Adrenal gland (tissue), 9 donors: ENCODE measurements at regions not wholly inside any gene's neighbourhood (a gene's known extent, or its start where the extent isn't known, plus 50 kb on each side); places are given as distances from the start of the nearest gene placed in this dataset.

Source experiments
- DNase-seq, 7 donors: peaks; one replicate each; pipeline ENCODE4 v3.0.0-alpha.2; 2019 to 2020
- H3K27ac ChIP-seq, 5 donors: fragments of 200-600 bp; sonication (generic) in 4 of 5; 1 replicate in 3 of 5; 2 replicates in 2 of 5; pipeline versions ENCODE4 v1.5.1 to v1.8.0; 2016 to 2020; ENCODE audit warnings: mild to moderate bottlenecking in 1 of 5
- H3K27me3 ChIP-seq: fragments of 200-600 bp; 2 replicates; pipeline ENCODE4 v1.8.0; 2021
- H3K36me3 ChIP-seq, 2 donors: fragments of 200-600 bp; replicated peaks in 1 of 2; 1 replicate in 1 of 2; 2 replicates in 1 of 2; pipeline versions ENCODE4 v1.5.1 to v1.8.0; 2018 to 2022
- H3K4me1 ChIP-seq, 2 donors: fragments of 200-600 bp; replicated peaks in 1 of 2; 1 replicate in 1 of 2; 2 replicates in 1 of 2; pipeline versions ENCODE4 v1.5.1 to v1.8.0; 2018 to 2021
- H3K4me3 ChIP-seq, 4 donors: fragments of 200-600 bp; sonication (generic) in 3 of 4; one replicate each; pipeline ENCODE4 v1.5.1; 2016 to 2018
- H3K9me3 ChIP-seq, 3 donors: fragments of 200-600 bp; sonication (generic) in 1 of 3; replicated peaks in 1 of 3; 1 replicate in 2 of 3; 2 replicates in 1 of 3; pipeline versions ENCODE4 v1.5.1 to v1.8.0; 2016 to 2021
- CTCF ChIP-seq, 6 experiments: fragments of 450-650 bp in 4 of 6; fragments of 200-600 bp in 2 of 6; sonication (generic) in 1 of 6; IDR thresholded peaks; 1 replicate in 5 of 6; 2 replicates in 1 of 6; pipeline versions ENCODE4 v1.5.1 to v1.8.0; 2016 to 2021; ENCODE audit warnings: antibody characterized with exemption in 6 of 6, mild to moderate bottlenecking in 2 of 6, moderate library complexity in 1 of 6
- POLR2A ChIP-seq, 2 donors: fragments of 450-650 bp; IDR thresholded peaks; one replicate each; pipeline ENCODE4 v1.6.1; 2017; ENCODE audit warnings: antibody characterized with exemption in 2 of 2, mild to moderate bottlenecking in 2 of 2, moderate library complexity in 1 of 2
- WGBS, 4 donors: extraction: QIAGEN DNeasy Blood & Tissue Kit in 2 of 4; methylation state at CpG; one replicate each; pipeline versions ENCODE4 v1.1.5 to v1.1.7; 2013 to 2017; 5-methylcytosine and 5-hydroxymethylcytosine counted together
- intact Hi-C, 2 donors: fragments of 100-400 bp; cut with DNase I; formaldehyde crosslinking; loops; one replicate each; pipeline versions ENCODE4 v1.14.1 to v1.15.0; 2022 to 2023
- donor health status: healthy with polysubstance abuse.
- donor health status: Bipolar disorder and iron deficiency.
- donor health status: DM: yes; HTN: yes; CAD: no.
- donor health status: DM: no; HTN: no; CAD: no.
- donor health status: DM: no; HTN: no; CAD: no.

GRCh38 chr2:236963631-236964182, 122.0 kb upstream of the COPS8 start:
- 87 to 97% (median 92%) methylated on average over 5 to 7 of the region's 7 CpGs for whole genome bisulfite sequencing, 4 donors
- intact Hi-C loops = no loop called here
- Histone ChIP-seq H3K36me3 (no peaks in the 10 kb centered on the region), H3K9me3 (no peaks in the 10 kb centered on the region), H3K4me3 (no peak overlapping the region), H3K27ac (no peak overlapping the region), H3K4me1 (peaks cover 0 to 5% of the 10 kb centered on the region in 2 donors), H3K27me3 (no peaks in the 10 kb centered on the region)
- peak in 2 of 7 donors; percentile 2 to 27 for DNase-seq
- no peak for TF ChIP-seq CTCF (IDR thresholded peaks at IDR 0.05)
- TF ChIP-seq POLR2A (IDR thresholded peaks at IDR 0.05) = no peak

DNA sequence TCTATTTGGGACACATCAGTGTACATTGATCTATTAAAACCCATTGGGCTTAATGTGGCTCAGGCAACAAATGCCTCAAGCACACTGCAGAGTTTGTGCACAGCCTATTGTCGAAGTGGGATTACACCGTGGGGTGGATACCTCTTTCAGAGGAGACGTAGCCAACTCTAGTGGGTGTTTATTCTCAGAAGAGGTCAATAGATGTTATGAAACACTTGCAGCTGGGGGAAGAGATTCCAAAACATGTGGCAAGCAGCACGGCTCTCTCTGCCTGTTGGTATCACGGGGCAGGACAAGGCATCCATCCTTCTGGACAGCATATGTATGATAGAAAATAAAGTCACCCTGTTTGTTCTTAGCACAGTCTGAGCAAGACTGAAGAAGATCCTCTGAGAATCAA, 121.4 kb upstream of the COPS8 start:
- no peak overlapping the region for H3K27ac ChIP-seq
- no peaks in the 10 kb centered on the region for H3K9me3 ChIP-seq
- no peaks in the 10 kb centered on the region for H3K36me3 ChIP-seq
- TF ChIP-seq POLR2A (IDR thresholded peaks at IDR 0.05) = no peak
- TF ChIP-seq CTCF (IDR thresholded peaks at IDR 0.05) = no peak
- H3K4me3 ChIP-seq = no peak overlapping the region
- peak in 2 of 7 donors; percentile 5 to 11 for DNase-seq
- no peaks in the 10 kb centered on the region for H3K27me3 ChIP-seq
- intact Hi-C loops = no loop called here
- 85 to 95% (median 91%) methylated on average over 5 of the region's 5 CpGs for WGBS, 4 donors
- H3K4me1 ChIP-seq = peaks cover 0 to 5% of the 10 kb centered on the region in 2 donors

DNA sequence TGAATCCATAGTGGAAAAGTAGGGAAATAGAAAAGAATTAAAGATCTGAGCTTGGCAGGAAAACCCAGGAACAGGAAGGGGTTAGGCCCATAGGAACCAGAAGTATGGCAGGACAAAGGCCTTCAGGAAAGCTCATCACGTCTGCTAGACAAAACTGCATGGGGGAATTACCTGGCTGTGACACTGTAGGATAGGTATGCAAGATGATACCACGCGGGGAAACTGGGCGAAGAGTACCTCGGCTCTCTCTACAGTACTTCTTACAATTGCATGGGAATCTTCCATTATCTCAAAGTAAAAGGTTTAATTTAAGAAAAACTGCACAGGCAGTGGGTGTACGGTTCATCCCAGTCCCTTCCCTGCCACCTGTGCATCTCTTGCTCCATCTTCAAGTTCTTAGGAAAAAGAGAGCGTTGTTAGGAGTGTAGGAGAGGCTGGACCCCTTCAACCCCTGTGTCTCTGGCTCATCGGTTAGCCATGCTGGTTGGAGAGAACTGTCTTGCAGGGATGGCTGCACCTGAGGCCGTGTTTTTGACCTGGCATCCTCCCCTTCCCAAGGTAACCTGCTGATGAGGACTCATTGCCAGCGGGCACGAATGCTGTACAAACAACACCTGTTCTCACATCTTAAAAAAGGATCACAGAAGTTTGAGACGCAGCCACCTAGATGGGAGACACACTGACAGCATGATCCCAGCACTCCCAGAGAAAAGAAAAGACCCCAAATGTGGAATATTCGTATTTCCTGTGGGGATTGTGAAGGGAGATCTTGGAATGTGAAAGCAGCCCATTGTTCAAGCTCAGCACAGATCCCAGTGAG, 120.5 kb upstream of the COPS8 start:
- Histone ChIP-seq H3K9me3 (no peaks in the 10 kb centered on the region), H3K4me1 (peaks cover 0 to 5% of the 10 kb centered on the region in 2 donors), H3K27ac (no peak overlapping the region), H3K4me3 (no peak overlapping the region), H3K27me3 (no peaks in the 10 kb centered on the region), H3K36me3 (no peaks in the 10 kb centered on the region)
- intact Hi-C loops = no loop called here
- peak in 2 of 7 donors; percentile 5 to 24 for DNase-seq
- 89 to 99% (median 92%) methylated on average over 13 of the region's 13 CpGs for WGBS, 4 donors
- no peak for TF ChIP-seq CTCF (IDR thresholded peaks at IDR 0.05)
- TF ChIP-seq POLR2A (IDR thresholded peaks at IDR 0.05) = no peak

DNA sequence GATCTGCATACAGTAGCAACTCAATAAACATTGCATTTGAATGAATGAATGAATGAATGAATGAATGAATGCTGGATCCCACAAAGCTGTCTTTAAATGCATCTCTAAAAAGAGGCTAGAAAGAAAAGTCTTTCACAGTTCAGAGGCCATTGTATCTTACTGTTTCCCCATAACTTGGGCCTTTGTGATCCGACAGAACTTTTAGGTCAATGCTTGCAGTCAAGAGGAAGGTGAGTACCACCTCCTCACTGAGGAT, 119.9 kb upstream of the COPS8 start:
- Histone ChIP-seq H3K4me1 (peaks cover 0 to 5% of the 10 kb centered on the region in 2 donors), H3K27ac (no peak overlapping the region), H3K27me3 (no peaks in the 10 kb centered on the region), H3K36me3 (no peaks in the 10 kb centered on the region), H3K9me3 (no peaks in the 10 kb centered on the region), H3K4me3 (no peak overlapping the region)
- no peak for TF ChIP-seq CTCF (IDR thresholded peaks at IDR 0.05)
- TF ChIP-seq POLR2A (IDR thresholded peaks at IDR 0.05) = no peak
- intact Hi-C loops = no loop called here
- no peak for DNase-seq
- WGBS, 4 donors = 45 to 100% (median 97%) methylated on average over 1 of the region's 1 CpG
